ENCODE measurements at regions not wholly inside any gene's neighbourhood (a gene's known extent, or its start where the extent isn't known, plus 50 kb on each side); places are given as distances from the start of the nearest gene placed in this dataset.
"Not testable (repeated sequence)": the region's sequence is repeated elsewhere in the genome, so short reads cannot be mapped to it uniquely, and the experiment has no call there.

DNA sequence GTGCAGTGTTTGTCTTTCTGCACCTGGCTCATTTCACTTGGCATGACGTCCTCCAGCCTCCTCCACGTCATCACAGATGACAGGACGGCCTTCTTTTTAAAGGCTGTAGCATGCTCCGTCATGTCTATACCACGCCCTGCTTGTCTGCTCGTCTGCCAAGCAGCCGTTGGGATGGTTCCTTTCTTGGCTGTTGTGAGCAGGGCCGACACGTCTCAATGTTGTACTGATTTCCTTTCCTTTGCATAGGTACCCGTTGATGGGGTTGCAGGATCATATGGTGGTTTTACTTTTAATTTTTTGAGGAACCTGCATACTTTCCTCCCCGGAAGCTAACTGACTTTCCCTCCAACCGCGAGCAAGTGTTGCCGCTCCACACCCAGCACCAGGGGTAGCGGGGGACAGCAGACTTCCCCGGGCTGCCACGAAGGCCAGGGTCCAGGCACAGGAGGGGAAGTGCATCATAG is 212.2 kb upstream of the ZNF469 start:
- TF ChIP-seq, protein P1, sequence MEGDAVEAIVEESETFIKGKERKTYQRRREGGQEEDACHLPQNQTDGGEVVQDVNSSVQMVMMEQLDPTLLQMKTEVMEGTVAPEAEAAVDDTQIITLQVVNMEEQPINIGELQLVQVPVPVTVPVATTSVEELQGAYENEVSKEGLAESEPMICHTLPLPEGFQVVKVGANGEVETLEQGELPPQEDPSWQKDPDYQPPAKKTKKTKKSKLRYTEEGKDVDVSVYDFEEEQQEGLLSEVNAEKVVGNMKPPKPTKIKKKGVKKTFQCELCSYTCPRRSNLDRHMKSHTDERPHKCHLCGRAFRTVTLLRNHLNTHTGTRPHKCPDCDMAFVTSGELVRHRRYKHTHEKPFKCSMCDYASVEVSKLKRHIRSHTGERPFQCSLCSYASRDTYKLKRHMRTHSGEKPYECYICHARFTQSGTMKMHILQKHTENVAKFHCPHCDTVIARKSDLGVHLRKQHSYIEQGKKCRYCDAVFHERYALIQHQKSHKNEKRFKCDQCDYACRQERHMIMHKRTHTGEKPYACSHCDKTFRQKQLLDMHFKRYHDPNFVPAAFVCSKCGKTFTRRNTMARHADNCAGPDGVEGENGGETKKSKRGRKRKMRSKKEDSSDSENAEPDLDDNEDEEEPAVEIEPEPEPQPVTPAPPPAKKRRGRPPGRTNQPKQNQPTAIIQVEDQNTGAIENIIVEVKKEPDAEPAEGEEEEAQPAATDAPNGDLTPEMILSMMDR (IDR thresholded peaks at IDR 0.05; ENCODE audit: extremely low read depth, missing control alignments), result no peak
- no peak for DNase-seq (ENCODE audit: low spot score)

DNA sequence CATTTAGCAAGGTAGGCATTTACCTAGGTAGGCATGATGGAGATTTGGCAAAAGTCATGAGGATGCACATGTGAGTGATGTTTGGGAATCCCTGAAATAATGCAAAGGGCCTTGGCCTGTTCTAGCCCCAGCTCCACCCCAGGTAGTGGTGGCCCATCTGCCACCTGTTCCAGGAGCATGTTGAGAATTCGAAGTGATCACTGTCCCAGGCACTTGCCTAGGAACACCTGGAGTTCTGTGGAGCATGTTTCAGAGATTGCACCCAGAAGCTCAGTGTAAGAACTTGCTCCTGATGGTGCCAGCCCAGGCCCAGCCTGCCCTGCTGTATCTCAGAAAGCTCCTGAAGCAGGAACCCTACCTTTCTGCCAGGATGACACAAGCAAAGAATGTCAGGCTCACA is 211.6 kb upstream of the ZNF469 start:
- not testable (repeated sequence) for DNase-seq (ENCODE audit: low spot score)

DNA sequence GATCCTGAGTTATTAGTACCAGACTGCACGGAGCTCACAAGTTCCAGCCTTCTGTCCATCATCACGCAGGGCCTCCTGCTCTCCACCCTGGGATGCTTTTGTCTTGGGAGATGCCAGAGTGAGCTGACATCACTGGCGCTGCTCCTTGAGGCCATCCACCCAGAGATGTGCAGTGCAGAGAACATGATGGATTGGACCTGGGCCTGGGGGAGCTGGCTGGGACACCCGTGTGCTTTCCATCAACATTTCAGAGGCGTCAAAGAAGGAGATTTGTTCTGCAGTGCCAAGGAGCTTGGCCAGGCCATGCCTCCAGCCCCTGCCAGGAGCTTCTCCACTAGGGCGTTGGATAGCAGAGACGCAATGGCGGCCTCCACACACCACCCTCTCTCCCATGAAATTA is 206.6 kb upstream of the ZNF469 start:
- not testable (repeated sequence) for DNase-seq (ENCODE audit: low spot score)

DNA sequence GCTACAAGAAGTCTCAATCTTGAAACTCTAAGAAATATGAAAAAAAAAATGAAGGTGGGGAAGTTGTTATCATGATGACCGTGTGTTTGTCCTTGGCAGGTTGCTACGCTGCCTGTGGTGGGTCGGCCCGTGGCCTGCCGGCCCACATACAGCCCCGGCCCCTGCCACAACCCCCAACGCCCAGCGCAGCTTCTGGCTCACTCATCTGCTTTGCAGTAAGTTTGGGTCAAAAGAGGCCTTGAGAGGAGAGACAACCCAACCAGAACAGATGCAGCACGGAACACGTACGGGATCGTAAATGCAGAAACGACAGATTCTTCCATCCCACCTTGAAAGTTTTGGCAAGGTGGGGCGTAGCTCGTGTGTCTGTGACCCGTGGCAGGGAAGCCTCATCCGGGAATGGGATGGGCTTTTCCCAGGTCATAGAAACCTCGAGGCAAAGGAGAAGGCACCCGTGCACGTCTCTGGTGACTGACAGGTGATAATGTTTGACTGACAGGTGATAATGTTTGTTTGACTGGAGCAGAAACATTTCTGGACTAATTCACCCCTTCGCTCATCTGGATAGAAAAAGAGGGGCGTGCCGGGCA is 206.1 kb upstream of the ZNF469 start:
- DNase-seq (ENCODE audit: low spot score), result not testable (repeated sequence)

DNA sequence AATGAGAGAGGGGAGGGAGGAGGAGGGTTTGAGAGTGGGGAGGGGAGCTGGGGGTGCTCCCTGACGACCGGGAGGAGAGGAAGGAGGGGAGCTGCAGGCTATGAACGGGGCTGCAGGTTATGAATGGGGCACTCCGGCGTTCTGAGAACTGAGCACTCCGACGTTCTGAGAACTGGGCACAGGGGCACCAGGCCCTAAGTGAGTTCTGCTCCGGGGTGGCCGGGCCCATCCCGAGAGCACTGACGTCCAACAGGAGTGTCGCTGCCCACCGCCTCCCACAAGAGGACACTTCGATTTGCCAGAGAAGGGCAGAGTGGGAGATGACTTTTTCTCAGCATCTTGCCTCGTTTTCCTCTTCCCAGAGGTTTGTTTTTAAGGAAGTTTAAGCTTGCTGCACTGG is 204.5 kb upstream of the ZNF469 start:
- not testable (repeated sequence) for DNase-seq (ENCODE audit: low spot score)

DNA sequence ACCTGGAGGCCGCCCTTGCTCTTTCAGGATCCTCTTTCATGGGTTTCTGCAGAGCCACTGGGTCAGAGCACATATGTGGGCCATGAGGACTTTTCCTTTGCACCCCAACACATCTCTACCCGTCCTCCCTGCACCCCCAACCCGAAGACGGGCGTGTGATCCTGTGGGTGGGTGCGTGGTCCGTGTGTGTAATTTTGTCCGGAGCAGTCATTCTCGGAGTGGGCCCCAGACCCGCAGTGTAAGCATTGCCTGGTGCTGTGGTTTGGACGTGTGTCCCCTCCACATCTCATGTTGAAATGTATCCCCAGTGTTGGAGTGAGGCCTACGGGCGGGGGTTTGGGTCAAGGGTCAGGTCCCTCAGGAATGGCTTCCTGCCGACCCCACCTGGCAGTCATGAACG is 203.9 kb upstream of the ZNF469 start:
- DNase-seq (ENCODE audit: low spot score), result not testable (repeated sequence)

DNA sequence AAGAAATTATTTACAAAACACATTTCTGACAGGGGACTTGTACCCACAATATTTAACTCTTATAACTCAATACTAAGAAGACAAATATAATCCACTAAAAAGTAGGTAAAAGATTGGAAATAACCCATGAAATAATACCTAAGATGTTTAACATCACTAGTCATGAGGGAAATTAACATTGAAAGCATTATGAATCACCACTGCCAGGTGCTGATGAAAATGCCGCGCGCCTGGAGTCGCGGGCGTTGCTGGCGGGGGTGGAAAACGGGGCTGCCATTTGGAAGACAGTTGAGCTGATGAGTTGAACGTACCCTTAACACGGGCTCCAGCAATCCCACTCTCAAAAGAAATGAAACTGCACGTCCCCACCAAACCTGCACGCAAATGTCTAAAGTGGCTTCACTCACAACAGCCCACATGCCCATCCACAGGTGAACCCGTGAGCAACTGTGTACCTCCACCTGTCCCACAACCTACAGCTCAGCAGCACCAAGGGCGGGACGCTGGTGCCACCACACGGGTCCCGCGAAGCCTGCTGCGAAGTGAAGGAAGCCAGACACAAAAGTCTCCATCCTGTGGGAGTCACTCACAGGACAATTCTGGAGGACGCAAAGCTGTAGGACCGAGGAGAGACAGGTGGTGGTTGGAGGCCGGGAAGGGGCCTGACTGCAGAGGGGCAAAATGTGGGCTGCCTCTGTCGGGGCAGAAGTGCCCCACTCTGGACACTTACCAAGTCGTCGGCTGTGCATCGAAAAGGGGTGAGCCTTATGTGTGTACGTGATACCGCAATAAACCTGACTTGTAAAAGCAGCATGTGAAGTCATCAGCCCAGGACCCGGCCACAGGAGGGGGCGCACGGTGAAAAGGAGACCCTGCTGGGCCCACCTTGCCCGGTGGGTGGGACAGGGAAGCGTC is 199.5 kb upstream of the ZNF469 start:
- not testable (repeated sequence) for DNase-seq (ENCODE audit: low spot score)

DNA sequence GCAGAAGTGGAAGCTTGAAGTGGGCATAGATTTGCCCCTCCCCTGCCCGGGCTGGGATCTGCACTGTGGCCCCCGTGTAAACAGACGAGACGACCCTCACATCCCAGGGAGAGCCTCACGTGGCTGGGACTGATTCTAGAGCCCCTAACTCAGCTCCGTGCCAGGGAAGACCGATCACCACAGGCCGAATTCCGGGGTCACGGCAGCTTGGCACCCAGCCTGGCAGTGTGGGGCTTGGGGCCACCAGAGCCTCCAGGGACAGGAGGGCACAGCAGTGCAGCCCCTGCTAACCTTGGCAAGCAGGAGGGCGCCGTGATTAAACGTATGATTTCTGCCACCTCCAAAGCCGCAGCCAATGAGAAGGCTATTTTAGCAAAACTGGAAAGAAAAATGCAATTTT is 198.7 kb upstream of the ZNF469 start:
- not testable (repeated sequence) for DNase-seq (ENCODE audit: low spot score)

DNA sequence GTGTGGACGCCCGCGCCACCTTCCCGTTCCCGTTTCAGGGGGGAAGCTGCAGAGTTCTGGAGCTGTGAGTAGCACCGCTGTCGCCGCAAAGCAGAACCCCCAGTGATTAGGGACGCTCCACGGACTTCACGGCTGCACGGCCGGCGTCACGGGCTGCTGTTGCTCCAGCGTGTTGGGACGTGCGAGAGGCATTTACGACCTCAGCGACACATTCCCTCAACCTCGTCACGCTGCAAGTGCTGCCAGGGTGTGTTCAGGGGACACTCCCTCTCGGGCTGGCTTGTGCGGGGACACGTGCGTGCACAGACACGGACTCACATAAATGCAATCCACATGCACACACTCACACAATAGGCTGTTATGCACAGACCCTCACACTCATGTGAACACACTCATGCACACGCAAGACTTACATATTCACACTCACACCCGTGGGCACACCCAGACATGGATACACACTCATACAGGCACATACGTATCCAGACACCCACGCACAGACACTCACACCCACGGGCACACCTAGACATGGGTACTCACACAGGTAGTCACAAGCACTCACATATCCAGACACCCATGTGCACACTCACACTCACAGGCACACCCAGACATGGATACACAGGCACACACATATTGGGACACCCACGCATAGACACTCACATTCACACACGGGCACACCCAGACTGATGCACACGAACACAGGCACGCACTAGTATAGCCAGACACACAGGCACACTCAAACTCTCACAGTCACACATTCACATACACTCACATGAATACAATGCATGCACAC is 198.0 kb upstream of the ZNF469 start:
- DNase-seq (ENCODE audit: low spot score), result not testable (repeated sequence)

DNA sequence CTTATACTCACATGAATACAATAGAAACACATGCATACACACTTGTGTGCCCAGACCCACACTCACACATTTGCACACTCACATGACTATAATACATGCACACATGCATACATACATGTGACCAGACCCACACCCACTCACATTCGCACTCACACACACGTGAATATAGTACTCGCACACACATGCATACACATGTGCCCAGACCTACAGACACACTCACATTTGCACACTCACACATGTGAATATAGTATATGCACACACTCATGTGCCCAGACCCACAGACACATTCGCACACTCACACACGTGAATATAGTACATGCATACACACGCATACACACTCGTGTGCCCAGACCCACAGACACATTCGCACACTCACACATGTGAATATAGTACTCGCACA is 197.4 kb upstream of the ZNF469 start:
- not testable (repeated sequence) for DNase-seq (ENCODE audit: low spot score)

DNA sequence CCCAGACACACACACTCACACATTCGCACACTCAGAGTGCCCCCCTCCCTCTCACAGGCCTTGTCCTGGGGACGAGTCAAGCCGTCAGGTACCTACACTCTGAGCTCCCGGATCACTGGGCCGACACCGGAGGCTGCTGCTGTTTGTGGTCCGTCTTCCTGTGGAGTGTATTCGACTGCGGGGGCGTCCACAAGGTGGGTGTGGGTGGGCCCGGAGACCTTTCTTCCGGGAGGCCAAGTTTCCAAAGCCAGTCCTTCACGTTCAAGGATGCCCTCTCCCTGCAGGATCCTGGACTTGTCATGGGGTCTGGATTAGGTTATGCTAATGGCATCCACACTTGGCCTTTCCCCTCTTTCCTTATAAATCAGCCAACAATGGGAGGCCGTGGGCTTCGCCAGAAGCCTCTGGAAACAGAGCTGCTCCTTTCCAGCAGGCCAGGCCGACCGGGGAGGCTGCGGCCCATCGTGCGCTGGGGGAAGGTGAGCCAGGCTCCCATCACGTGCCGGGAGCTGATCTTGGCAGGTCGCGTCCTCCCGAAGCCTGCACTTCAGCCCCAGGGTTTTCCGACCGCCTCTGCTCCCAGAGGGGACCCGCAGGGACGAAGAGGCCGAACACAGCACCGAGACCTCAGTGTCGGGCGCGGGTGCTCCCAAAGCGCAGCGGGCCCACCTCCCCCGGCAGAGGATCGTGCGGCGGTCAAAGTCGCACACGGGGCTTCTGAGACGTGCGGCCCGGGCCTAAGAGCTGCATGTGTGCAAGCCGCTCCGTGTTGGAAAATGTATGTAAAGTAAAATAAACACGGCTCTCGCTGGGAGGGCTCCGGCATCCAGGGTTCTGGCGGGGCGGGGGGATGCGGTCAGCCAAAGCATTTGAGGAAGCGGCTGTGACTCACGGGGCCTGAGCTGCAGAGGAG is 196.5 kb upstream of the ZNF469 start:
- not testable (repeated sequence) for DNase-seq (ENCODE audit: low spot score)

DNA sequence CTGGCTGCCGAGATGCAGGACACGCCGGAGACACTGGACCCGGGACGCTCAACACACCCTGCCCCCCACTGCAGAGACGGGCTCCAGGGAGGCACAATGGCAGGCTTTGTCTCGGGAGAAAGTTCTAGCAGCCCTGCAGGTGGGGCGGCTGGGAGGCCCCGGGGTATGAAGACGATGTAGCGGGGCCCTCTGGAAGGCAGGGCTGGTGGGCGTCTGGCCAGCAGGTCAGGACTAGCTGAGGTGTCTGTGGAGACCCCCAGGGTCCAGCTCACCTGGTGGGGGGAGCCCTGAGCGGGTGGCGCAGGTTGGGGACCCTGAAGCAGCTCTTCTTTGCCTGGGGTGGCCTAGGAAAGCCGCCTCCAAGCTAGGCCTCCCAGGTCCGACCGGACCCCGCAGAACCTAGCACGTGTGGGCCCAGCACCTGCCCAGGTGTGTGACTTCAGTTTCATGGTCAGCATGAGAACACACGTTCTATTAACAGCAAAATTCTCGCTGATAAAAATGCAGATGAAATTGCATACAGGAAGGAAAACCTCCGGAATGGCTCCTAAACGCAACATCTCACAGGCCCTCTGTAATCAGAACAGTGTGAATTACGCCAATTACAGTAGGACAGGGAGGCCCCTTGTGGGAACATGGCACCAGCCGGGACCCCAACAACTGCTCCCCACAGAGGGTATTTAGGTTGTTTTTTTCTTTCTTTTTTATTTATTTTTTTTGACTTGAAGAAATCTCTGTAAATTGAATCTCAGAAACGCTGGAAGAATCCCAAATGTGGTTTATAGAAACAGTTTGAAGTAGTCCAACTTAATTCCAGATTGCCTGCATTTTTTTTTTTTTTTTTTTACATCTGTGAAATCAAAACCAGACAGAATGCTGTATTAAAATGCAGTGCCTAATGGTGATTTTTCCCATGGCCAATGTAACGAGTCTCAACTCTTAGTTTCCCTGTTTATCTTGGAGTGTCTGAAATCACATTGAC is 195.6 kb upstream of the ZNF469 start:
- not testable (repeated sequence) for DNase-seq (ENCODE audit: low spot score)

DNA sequence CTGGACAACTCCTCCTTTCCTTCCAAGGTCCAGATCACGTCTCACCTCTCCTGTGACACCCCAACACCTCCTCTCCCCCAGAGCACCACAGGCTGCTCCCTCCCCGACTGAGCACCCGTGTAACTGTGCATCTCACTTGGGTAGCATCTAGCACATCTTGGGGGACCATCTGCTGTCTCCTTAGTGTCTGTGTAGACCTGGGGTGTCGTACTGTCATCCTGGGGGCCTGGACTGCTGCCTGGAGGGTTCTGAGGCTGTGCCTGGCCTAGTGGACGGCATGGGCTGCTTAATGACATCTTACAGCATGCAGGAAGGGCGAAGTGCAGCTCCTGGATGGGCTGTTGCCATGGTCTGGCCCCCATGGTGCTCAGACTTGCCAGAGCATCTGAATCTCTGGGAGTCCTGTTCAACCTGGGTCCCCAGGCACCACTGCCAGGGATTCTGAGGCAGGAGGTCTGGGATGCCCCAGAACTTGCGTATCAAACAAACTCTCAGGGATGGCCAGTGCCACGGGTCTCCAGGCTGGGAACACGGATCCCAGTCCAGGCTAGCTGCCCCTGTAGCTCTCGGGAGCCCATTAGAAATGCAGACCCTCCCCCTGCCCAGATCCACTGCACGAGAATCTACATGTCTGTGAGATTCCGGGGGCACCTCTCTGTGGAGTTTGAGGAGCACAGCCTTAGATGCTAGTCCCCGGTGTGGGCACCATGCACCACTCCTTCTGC is 194.4 kb upstream of the ZNF469 start:
- not testable (repeated sequence) for DNase-seq (ENCODE audit: low spot score)

DNA sequence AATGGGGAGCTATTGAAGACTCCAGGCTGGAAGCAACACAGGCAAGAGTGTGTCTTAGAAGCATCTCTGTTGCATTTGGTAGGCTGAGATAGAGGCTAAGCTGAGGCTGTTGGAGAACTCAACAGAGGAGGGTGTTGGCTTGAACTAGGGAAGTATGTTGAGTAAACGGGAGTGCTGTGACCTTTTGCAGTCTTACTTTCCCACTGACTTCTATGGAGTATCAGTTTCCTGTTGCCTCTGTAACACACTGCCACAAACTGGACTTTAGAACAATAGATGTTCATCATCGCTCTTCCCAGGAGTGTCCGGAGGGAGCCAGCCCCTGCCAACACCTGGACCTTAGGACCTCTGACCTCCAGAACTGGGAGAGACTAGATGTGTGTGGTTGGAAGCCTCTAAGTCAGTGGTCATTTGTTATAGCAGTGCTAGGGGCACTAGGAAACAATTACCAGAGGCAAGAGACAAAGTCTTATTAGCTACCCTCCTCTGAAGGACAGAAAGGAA is 192.1 kb upstream of the ZNF469 start:
- DNase-seq (ENCODE audit: low spot score), result not testable (repeated sequence)

DNA sequence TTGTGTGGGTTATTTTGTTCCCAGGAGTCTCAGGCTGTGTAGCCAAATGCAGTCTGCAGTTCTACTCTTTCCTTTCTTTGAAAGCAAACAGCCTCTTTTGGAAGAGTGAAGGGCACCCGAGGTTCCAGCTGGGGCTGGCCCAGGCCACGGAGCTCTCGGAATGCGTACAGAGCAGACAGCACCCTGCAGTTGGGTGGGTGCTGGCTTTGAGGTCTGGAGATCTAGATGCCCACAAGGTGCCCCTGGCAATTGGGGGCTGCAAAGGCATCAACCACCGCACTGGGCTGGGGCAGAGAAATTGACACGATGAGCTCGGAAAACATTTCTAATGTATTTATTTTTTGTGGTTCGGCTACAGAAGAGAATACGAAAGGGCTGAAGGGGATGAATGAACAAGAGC is 191.6 kb upstream of the ZNF469 start:
- DNase-seq (ENCODE audit: low spot score), result not testable (repeated sequence)
